Heart left ventricle (tissue), 16 donors: ENCODE measurements at regions not wholly inside any gene's neighbourhood (a gene's known extent, or its start where the extent isn't known, plus 50 kb on each side); places are given as distances from the start of the nearest gene placed in this dataset.

ENCODE experiments used
- ATAC-seq, 4 donors: fragments of 200-7000 bp; cut with Tn5 transposase; one replicate each; pipeline ENCODE4 v1.9.1; 2020 to 2022; ENCODE audit warnings: moderate library complexity in 4 of 4, mild to moderate bottlenecking in 3 of 4, moderate number of reproducible peaks in 1 of 4
- DNase-seq, 5 donors: peaks; one replicate each; pipeline ENCODE4 v3.0.0-alpha.2; 2020
- H3K27ac ChIP-seq, 12 donors: fragments of 200-600 bp; sonication (generic) in 4 of 12; one replicate each; pipeline versions ENCODE4 v1.5.0 to v1.8.0; 2016 to 2022; ENCODE audit warnings: mild to moderate bottlenecking in 2 of 12
- H3K27me3 ChIP-seq, 9 donors: fragments of 200-600 bp; sonication (generic) in 2 of 9; one replicate each; pipeline versions ENCODE4 v1.5.1 to v1.8.0; 2016 to 2022; ENCODE audit warnings: mild to moderate bottlenecking in 3 of 9
- H3K36me3 ChIP-seq, 9 donors: fragments of 200-600 bp; sonication (generic) in 2 of 9; one replicate each; pipeline versions ENCODE4 v1.5.0 to v1.8.0; 2018 to 2022; ENCODE audit warnings: mild to moderate bottlenecking in 2 of 9
- H3K4me1 ChIP-seq, 12 donors: fragments of 200-600 bp; sonication (generic) in 4 of 12; one replicate each; pipeline versions ENCODE4 v1.5.0 to v1.8.0; 2016 to 2022; ENCODE audit warnings: mild to moderate bottlenecking in 3 of 12
- H3K4me3 ChIP-seq, 12 donors: fragments of 200-600 bp; sonication (generic) in 4 of 12; one replicate each; pipeline versions ENCODE4 v1.5.0 to v1.8.0; 2017 to 2022; ENCODE audit warnings: mild to moderate bottlenecking in 9 of 12, moderate library complexity in 4 of 12
- H3K9me3 ChIP-seq, 12 donors: fragments of 200-600 bp; sonication (generic) in 4 of 12; one replicate each; pipeline versions ENCODE4 v1.5.0 to v1.8.0; 2016 to 2022; ENCODE audit warnings: mild to moderate bottlenecking in 1 of 12
- POLR2A ChIP-seq, 2 donors: fragments of 450-650 bp; IDR thresholded peaks; one replicate each; pipeline ENCODE4 v1.6.1; 2017; ENCODE audit warnings: antibody characterized with exemption in 2 of 2, mild to moderate bottlenecking in 2 of 2, moderate library complexity in 2 of 2
- WGBS, 4 donors: extraction: QIAGEN DNeasy Blood & Tissue Kit in 2 of 4; methylation state at CpG; one replicate each; pipeline versions ENCODE4 v1.1.5 to v1.1.7; 2013 to 2018; 5-methylcytosine and 5-hydroxymethylcytosine counted together
- intact Hi-C, 10 donors: fragments of 100-400 bp; cut with DNase I; formaldehyde crosslinking; loops; one replicate each; pipeline versions ENCODE4 v1.11.1 to v1.14.2; 2022
- TF ChIP-seq, protein P1 (sequence below), 12 donors: fragments of 200-600 bp; sonication (generic) in 4 of 12; IDR thresholded peaks; one replicate each; pipeline versions ENCODE4 v1.5.0 to v1.8.0; 2018 to 2022; ENCODE audit warnings: antibody characterized with exemption in 12 of 12, mild to moderate bottlenecking in 5 of 12
- donor health status: ischemic (EF 13 %, LVEDD 7.1; RV severe dilation, severe dysfunction).
- donor health status: healthy with polysubstance abuse.
- donor health status: DM: no; HTN: yes; CAD: no.
- donor health status: DM: no; HTN: no; CAD: no.
- donor health status: ischemic (EF 25% LVEDD 6.9; RV normal size, moderate dysfunction).
- donor health status: ischemic (EF 25% LVEDD 5.7; RV mildly dilated, moderate dysfunction).
- donor health status: healthy.
- donor health status: DM: yes; HTN: yes; CAD: no.
- donor health status: ischemic (EF 35%, LVEDD 5.7; RV mildly dilated, moderate dysfunction).
- donor health status: nonischemic (EF 11% LVEDD 7.7; RV severe dilation, severe dysfunction).
- donor health status: DM: yes; HTN: yes; CAD: no.
- donor health status: PGD.
- donor health status: ischemic (EF 29% LVEDD 5.4; RV normal size, mild dysfunction).
- donor health status: nonischemic (EF 23%, LVEDD 6.1; RV moderate dilation, normal function).

GRCh38 chr2:145609951-145610350 lies 1090.0 kb upstream of the ZEB2 start:
- no peak overlapping the region for H3K27ac ChIP-seq
- TF ChIP-seq, protein P1, sequence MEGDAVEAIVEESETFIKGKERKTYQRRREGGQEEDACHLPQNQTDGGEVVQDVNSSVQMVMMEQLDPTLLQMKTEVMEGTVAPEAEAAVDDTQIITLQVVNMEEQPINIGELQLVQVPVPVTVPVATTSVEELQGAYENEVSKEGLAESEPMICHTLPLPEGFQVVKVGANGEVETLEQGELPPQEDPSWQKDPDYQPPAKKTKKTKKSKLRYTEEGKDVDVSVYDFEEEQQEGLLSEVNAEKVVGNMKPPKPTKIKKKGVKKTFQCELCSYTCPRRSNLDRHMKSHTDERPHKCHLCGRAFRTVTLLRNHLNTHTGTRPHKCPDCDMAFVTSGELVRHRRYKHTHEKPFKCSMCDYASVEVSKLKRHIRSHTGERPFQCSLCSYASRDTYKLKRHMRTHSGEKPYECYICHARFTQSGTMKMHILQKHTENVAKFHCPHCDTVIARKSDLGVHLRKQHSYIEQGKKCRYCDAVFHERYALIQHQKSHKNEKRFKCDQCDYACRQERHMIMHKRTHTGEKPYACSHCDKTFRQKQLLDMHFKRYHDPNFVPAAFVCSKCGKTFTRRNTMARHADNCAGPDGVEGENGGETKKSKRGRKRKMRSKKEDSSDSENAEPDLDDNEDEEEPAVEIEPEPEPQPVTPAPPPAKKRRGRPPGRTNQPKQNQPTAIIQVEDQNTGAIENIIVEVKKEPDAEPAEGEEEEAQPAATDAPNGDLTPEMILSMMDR (IDR thresholded peaks at IDR 0.05) = no peak
- no peak for TF ChIP-seq POLR2A (IDR thresholded peaks at IDR 0.05)
- DNase-seq (no peak), ATAC-seq (no peak)
- no peaks in the 10 kb centered on the region for H3K9me3 ChIP-seq
- H3K27me3 ChIP-seq = no peaks in the 10 kb centered on the region
- no peaks in the 10 kb centered on the region for H3K4me1 ChIP-seq
- intact Hi-C loops = no loop called here
- H3K36me3 ChIP-seq = no peaks in the 10 kb centered on the region
- H3K4me3 ChIP-seq = no peak overlapping the region
- WGBS, 4 donors = 89 to 93% (median 91%) methylated on average over 3 of the region's 3 CpGs

DNA sequence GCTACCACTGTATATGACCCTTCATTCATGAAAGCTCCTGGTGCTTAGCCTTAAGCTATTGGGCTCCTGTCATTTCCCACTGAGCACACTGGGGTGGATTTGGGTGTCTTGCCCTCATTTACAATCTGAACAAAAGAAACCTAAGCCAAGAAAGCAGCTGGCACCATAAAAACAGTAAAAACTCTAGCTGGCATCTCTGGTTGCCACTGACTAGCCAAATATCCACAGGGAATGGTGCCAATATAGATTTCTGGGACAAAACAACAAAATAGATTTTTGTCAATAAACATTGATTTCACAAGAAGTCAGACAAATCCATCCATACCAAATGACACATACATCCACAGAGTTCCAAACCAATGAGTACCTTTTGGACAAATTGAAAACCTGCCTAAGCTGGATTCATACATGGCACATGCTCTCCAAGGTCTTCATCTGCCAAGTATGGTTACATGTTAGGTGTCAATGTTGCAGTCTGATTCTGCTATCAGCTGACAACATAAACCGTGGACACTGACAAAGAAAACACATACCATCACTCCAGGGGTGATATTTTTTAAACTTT lies 1081.5 kb upstream of the ZEB2 start:
- WGBS, 4 donors = 48 to 60% (median 53%) methylated on average over 1 of the region's 1 CpG
- H3K27ac ChIP-seq = no peak overlapping the region
- ATAC-seq (no peak), DNase-seq (no peak)
- no peaks in the 10 kb centered on the region for H3K36me3 ChIP-seq
- H3K4me3 ChIP-seq = no peak overlapping the region
- H3K27me3 ChIP-seq = no peaks in the 10 kb centered on the region
- H3K9me3 ChIP-seq = no peaks in the 10 kb centered on the region
- no peak for TF ChIP-seq POLR2A (IDR thresholded peaks at IDR 0.05)
- TF ChIP-seq, protein P1 (IDR thresholded peaks at IDR 0.05) = no peak
- H3K4me1 ChIP-seq = peaks cover 0 to 9% (median 0%) of the 10 kb centered on the region in 12 donors
- intact Hi-C loops = no loop called here

DNA sequence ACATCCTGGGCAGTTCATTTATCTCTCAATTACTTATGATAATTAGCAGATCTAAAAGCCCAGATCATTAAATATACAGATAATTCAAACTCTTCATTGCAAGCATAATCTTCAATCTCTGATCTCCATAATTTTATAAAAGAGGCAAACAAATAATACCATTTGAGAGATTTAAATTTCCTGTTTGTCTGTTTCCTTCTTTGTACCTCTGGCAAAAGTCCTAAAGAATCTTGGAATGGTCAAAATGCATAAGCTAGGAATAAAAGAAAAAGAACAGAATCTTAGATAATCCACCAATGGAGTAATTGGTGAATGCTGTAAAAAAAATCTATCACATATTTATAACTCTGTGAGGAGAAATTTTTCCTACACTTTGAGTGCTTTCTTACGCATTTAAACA lies 1080.9 kb upstream of the ZEB2 start:
- TF ChIP-seq, protein P1 (IDR thresholded peaks at IDR 0.05) = no peak
- TF ChIP-seq POLR2A (IDR thresholded peaks at IDR 0.05) = no peak
- Histone ChIP-seq H3K27ac (no peak overlapping the region), H3K36me3 (no peaks in the 10 kb centered on the region), H3K9me3 (no peaks in the 10 kb centered on the region), H3K27me3 (no peaks in the 10 kb centered on the region), H3K4me3 (no peak overlapping the region), H3K4me1 (peaks cover 0 to 9% (median 0%) of the 10 kb centered on the region in 12 donors)
- 91 to 97% (median 95%) methylated on average over 1 of the region's 1 CpG for WGBS, 4 donors
- ATAC-seq (no peak), DNase-seq (no peak)
- intact Hi-C loops = no loop called here

DNA sequence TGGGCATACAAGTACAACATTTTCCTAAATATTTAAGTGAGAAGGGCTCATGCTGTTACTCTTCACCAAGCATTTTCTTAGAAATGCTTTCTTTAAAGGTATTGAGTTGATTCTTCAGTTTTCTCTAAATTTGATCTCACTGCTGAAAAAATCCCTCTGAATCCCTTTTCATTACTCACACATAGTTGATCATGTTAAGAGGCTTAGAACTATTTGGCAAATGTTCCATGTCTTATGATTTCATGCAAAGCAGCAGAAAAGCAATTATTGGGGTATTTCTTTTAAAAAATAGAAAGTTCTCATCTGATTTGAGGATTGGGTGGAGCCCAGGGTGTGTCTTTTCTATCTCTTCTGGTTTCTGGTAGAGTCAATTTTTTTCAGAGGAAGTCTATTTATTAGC lies 1079.8 kb upstream of the ZEB2 start:
- ATAC-seq (no peak), DNase-seq (no peak)
- Histone ChIP-seq H3K27ac (no peak overlapping the region), H3K9me3 (no peaks in the 10 kb centered on the region), H3K4me3 (no peak overlapping the region), H3K36me3 (no peaks in the 10 kb centered on the region), H3K27me3 (no peaks in the 10 kb centered on the region), H3K4me1 (peaks cover 0 to 9% (median 0%) of the 10 kb centered on the region in 12 donors)
- intact Hi-C loops = no loop called here
- TF ChIP-seq POLR2A (IDR thresholded peaks at IDR 0.05) = no peak
- TF ChIP-seq, protein P1 (IDR thresholded peaks at IDR 0.05) = no peak
